Liver (tissue), 3 donors: ENCODE measurements at regions not wholly inside any gene's neighbourhood (a gene's known extent, or its start where the extent isn't known, plus 50 kb on each side); places are given as distances from the start of the nearest gene placed in this dataset.

Source experiments
- CTCF ChIP-seq: fragments of 150-350 bp; IDR thresholded peaks from 2 replicates; pipeline ENCODE4 v1.5.1; 2017; ENCODE audit warnings: improper control_type of control experiment, low read depth, low read length; ENCODE audit not compliant: missing input control
- EGR1 ChIP-seq, 2 donors: IDR thresholded peaks; 2 replicates each; pipeline ENCODE4 v1.6.1; 2016 to 2018; ENCODE audit warnings: antibody characterized with exemption in 2 of 2, low read depth in 2 of 2
- HNF4A ChIP-seq, 2 donors: conservative IDR thresholded peaks; 2 replicates each; pipeline ENCODE4 v1.6.1; 2016; ENCODE audit warnings: antibody characterized with exemption in 2 of 2, mild to moderate bottlenecking in 2 of 2
- MAX ChIP-seq: IDR thresholded peaks from 2 replicates; pipeline ENCODE4 v1.6.1; 2016; ENCODE audit warnings: antibody characterized with exemption
- RAD21 ChIP-seq, 2 donors: IDR thresholded peaks; 2 replicates each; pipeline ENCODE4 v1.6.1; 2016; ENCODE audit warnings: antibody characterized with exemption in 2 of 2, mild to moderate bottlenecking in 2 of 2
- REST ChIP-seq: IDR thresholded peaks from 2 replicates; pipeline ENCODE4 v1.6.1; 2016; ENCODE audit warnings: antibody characterized with exemption, mild to moderate bottlenecking
- RXRA ChIP-seq, 2 donors: IDR thresholded peaks; 2 replicates each; pipeline ENCODE4 v1.6.1; 2017 to 2018; ENCODE audit warnings: antibody characterized with exemption in 2 of 2, mild to moderate bottlenecking in 1 of 2
- SP1 ChIP-seq: IDR thresholded peaks from 2 replicates; pipeline ENCODE4 v1.6.1; 2018; ENCODE audit warnings: antibody characterized with exemption, mild to moderate bottlenecking
- TAF1 ChIP-seq: conservative IDR thresholded peaks from 2 replicates; pipeline ENCODE4 v1.6.1; 2016; ENCODE audit warnings: antibody characterized with exemption, mild to moderate bottlenecking
- YY1 ChIP-seq: IDR thresholded peaks from 2 replicates; pipeline ENCODE4 v1.6.1; 2016; ENCODE audit warnings: antibody characterized with exemption, mild to moderate bottlenecking
- ZBTB33 ChIP-seq: IDR thresholded peaks from 2 replicates; pipeline ENCODE4 v1.6.1; 2016; ENCODE audit warnings: antibody characterized with exemption
- donor health status: healthy.
- donor health status: healthy.

GRCh38 chr5:161034451-161034850 is 182.4 kb upstream of the ATP10B start:
- TF ChIP-seq TAF1 (no peak), REST (no peak), CTCF (no peak), RXRA (IDR thresholded peaks at IDR 0.05) (no peak), EGR1 (IDR thresholded peaks at IDR 0.05; ENCODE audit: low read depth in 2 of 2) (no peak), SP1 (no peak), RAD21 (IDR thresholded peaks at IDR 0.05) (no peak), MAX (no peak), ZBTB33 (no peak), HNF4A (conservative IDR thresholded peaks at IDR 0.05) (no peak), YY1 (no peak)
